Nephron progenitor cell (in vitro differentiated cells): ENCODE measurements at regions not wholly inside any gene's neighbourhood (a gene's known extent, or its start where the extent isn't known, plus 50 kb on each side); places are given as distances from the start of the nearest gene placed in this dataset.
A peak's percentile ranks its signal among the peaks of the same experiment; 100 is the strongest.
"Not testable (repeated sequence)": the region's sequence is repeated elsewhere in the genome, so short reads cannot be mapped to it uniquely, and the experiment has no call there.

Experiments
- DNase-seq: peaks from one replicate; pipeline ENCODE4 v3.0.0; 2021
- H3K27ac Mint-ChIP-seq: 2 replicates; pipeline ENCODE4 v1.8.0; 2021; ENCODE audit warnings: mild to moderate bottlenecking, moderate library complexity, mixed read lengths
- H3K27me3 Mint-ChIP-seq: 2 replicates; pipeline ENCODE4 v1.8.0; 2021; ENCODE audit warnings: mild to moderate bottlenecking, low read depth, mixed read lengths; ENCODE audit not compliant: poor library complexity
- H3K36me3 Mint-ChIP-seq: 2 replicates; pipeline ENCODE4 v1.8.0; 2021; ENCODE audit warnings: low read depth, mixed read lengths
- H3K4me1 Mint-ChIP-seq: 2 replicates; pipeline ENCODE4 v1.8.0; 2021; ENCODE audit warnings: mixed read lengths
- H3K4me3 Mint-ChIP-seq: 2 replicates; pipeline ENCODE4 v1.8.0; 2021; ENCODE audit warnings: mild to moderate bottlenecking, moderate library complexity, mixed read lengths
- H3K9me3 Mint-ChIP-seq: 2 replicates; pipeline ENCODE4 v1.8.0; 2021; ENCODE audit warnings: mild to moderate bottlenecking, moderate library complexity, mixed read lengths
- CTCF ChIP-seq: fragments of 200-600 bp; sonication (generic); IDR thresholded peaks from 2 replicates; pipeline ENCODE4 v1.5.0; 2021; ENCODE audit warnings: antibody characterized with exemption

GRCh38 chr21:36212513-36212780 lies 55.8 kb downstream of the DOP1B start:
- Mint-ChIP-seq H3K27me3 (no peaks in the 10 kb centered on the region), H3K4me1 (peaks cover 35% of the 10 kb centered on the region), H3K9me3 (no peaks in the 10 kb centered on the region), H3K4me3 (no peak overlapping the region), H3K36me3 (no peaks in the 10 kb centered on the region), H3K27ac (no peak overlapping the region)
- no peak for TF ChIP-seq CTCF
- no peak for DNase-seq

- no peaks in the 10 kb centered on the region for H3K9me3 Mint-ChIP-seq
- no peak overlapping the region for H3K4me3 Mint-ChIP-seq
- no peak for TF ChIP-seq CTCF
- H3K36me3 Mint-ChIP-seq: no peaks in the 10 kb centered on the region
- H3K4me1 Mint-ChIP-seq: peaks cover 18% of the 10 kb centered on the region
- no peaks in the 10 kb centered on the region for H3K27me3 Mint-ChIP-seq
- H3K27ac Mint-ChIP-seq: no peak overlapping the region
- no peak for DNase-seq
Observed at GRCh38 chr21:36214561-36214960, 57.9 kb downstream of the DOP1B start.

- no peak for TF ChIP-seq CTCF
- no peaks in the 10 kb centered on the region for H3K9me3 Mint-ChIP-seq
- H3K27ac Mint-ChIP-seq: no peak overlapping the region
- no peaks in the 10 kb centered on the region for H3K27me3 Mint-ChIP-seq
- H3K4me3 Mint-ChIP-seq: no peak overlapping the region
- H3K36me3 Mint-ChIP-seq: no peaks in the 10 kb centered on the region
- DNase-seq: no peak
- no peaks in the 10 kb centered on the region for H3K4me1 Mint-ChIP-seq
Observed at GRCh38 chr21:36217743-36218142, 61.1 kb downstream of the DOP1B start.

GRCh38 chr21:36218691-36219090 lies 62.1 kb downstream of the DOP1B start:
- Mint-ChIP-seq H3K36me3 (no peaks in the 10 kb centered on the region), H3K27me3 (no peaks in the 10 kb centered on the region), H3K4me3 (no peak overlapping the region), H3K4me1 (no peaks in the 10 kb centered on the region), H3K27ac (peak overlapping the region; percentile 72), H3K9me3 (no peaks in the 10 kb centered on the region)
- no peak for DNase-seq
- no peak for TF ChIP-seq CTCF

- TF ChIP-seq CTCF: no peak
- Mint-ChIP-seq H3K4me1 (peaks cover 5% of the 10 kb centered on the region), H3K4me3 (no peak overlapping the region)
Observed at GRCh38 chr21:36223451-36223850, 66.8 kb downstream of the DOP1B start.

GRCh38 chr21:36229181-36229580 lies 72.6 kb downstream of the DOP1B start:
- Mint-ChIP-seq H3K27ac (no peak overlapping the region), H3K4me1 (peaks cover 5% of the 10 kb centered on the region), H3K9me3 (no peaks in the 10 kb centered on the region), H3K4me3 (no peak overlapping the region), H3K27me3 (peaks cover 3% of the 10 kb centered on the region), H3K36me3 (no peaks in the 10 kb centered on the region)
- no peak for DNase-seq
- TF ChIP-seq CTCF: no peak

More at GRCh38 chr21:36223451-36223850, 66.8 kb downstream of the DOP1B start:
- no peak for DNase-seq
- H3K27me3 Mint-ChIP-seq: no peaks in the 10 kb centered on the region
- H3K36me3 Mint-ChIP-seq: no peaks in the 10 kb centered on the region
- H3K27ac Mint-ChIP-seq: no peak overlapping the region
- no peaks in the 10 kb centered on the region for H3K9me3 Mint-ChIP-seq

GRCh38 chr21:36231444-36231843 lies 74.8 kb downstream of the DOP1B start:
- H3K4me1 Mint-ChIP-seq, H3K4me3 Mint-ChIP-seq, H3K9me3 Mint-ChIP-seq, H3K36me3 Mint-ChIP-seq, DNase-seq, H3K27ac Mint-ChIP-seq, H3K27me3 Mint-ChIP-seq: not testable (repeated sequence)
